Suppressor macrophage (primary cell): ENCODE measurements at regions not wholly inside any gene's neighbourhood (a gene's known extent, or its start where the extent isn't known, plus 50 kb on each side); places are given as distances from the start of the nearest gene placed in this dataset.
"Not testable (repeated sequence)": the region's sequence is repeated elsewhere in the genome, so short reads cannot be mapped to it uniquely, and the experiment has no call there.

ENCODE experiments used
- DNase-seq, 4 experiments: peaks; one replicate each; pipeline ENCODE4 v3.0.0-alpha.2; 2020 to 2022

DNA sequence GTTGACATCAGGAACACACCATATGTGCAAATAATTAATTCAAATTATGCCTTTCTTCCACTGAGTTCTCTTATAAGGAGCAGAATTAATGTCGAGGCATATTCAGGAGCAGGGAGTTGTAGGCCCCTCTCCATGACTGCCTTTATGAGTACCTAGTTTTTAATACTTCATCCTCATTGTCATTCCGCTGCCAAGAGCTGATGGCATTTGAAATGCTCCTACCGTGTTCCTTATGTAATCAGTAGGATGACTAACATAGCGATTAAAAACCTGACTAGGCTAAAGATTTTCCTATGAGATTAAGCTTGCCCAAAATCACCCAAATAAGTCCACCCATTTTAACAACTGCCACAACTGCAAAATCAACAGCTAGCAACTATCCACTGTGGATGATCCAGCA is 220.6 kb downstream of the DHX15 start:
- DNase-seq: no peak

DNA sequence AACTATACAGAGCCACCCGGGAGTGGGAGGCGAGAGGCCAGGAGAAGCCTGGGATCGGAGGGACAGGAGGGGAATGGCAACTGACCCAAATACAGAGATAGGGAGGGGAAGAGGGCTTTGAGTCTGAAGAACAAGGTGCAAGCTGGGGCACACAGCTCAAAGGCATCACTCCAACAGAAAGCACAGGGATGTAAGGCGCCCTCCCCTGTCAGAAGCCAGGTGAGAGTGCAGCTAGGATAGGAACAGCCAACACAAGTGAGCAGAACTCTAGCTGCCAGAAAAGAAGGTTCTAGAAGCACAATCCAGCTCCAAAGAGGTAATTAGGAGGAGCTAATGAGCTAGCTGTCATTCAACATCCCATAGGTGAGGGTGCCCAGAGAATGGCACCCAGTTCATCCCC is 232.2 kb downstream of the DHX15 start:
- DNase-seq: no peak

DNA sequence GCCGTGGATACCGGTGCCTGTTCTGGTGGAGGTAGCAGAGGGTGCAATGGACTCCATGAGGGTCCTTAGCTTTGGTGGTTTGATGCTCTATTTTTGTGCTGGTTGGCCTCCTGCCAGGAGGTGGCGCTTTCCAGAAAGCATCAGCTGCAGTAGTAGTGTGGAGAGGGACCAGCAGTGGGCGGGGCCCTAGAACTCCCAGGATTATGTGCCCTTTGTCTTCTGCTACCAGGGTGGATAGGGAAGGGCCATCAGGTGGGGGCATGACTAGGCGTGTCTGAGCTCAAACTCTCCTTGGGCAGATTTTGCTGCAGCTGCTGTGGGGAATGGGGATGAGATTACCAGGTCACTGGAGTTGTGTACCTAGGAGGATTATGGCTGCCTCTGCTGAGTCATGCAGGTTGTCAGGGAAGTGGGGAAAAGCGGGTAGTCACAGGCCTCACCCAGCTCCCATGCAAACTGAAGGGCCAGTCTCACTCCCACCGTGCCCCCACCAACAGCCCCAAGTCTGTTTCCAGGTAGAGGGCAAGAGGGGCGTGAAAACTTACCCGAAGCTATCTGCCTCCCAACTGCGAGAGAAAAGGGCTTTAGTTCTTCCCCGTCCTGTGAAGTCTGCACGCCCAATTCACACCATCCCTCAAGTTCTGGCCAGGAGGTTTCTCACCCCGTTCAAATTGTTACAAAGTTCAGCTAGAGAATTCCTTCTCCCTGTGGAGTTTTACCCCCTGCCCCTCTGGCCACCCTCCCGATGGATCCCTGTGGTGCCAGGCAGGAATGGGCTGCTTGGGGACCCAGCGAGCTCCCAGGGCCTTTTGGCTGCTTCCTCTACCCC is 235.0 kb downstream of the DHX15 start:
- not testable (repeated sequence) for DNase-seq

DNA sequence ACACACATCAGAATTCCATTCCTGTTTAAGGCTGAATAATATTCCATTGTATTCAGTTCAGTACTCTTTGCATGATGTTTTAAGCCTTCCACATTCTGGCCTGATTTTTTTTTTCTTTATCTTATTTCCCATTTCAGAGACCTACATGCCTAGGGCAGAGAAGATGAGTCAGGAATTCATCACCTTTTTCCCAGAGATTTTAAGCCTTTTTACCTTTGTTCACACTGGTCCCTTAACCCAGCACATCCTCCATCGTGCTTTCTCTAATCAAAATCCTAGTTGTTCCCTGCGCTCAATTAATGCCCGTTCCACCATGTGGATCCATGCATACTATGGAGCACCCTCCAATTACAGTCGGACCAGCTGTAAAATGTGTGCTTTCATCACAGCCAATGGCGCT is 245.1 kb downstream of the DHX15 start:
- no peak for DNase-seq

DNA sequence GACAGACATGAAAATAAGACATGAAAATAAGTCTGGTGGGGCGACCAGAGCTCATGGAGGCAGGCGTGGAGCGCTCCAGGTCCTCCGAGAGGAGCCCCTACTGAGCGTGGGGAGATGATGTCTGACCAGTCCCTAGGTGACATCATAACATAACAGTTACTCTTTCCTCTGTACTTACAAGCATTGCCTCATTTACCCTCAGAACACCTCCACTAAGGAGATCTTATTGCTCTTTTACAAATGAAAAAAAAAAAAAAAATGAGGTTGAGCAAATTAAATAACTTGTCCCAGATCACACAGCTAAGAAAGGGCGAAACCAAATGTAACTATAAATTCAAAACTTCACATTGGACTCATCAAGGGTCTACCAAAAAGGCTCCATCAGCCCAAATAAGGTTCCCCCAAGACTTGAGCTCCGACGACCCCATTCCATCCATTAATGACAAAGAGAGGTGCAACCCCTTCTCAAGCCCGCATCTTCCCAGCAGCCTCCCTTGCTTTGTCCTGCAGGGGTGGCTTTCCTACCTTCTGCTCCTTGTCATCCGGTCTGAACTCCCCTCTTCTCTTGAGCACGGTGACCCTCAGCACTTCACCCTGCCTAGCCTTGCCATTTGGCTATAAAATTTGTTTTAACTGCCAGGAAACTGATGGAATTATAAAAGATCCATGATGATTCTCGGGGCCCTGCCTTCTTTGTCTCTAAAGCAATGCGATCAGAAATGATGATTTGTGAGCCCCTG is 246.7 kb downstream of the DHX15 start:
- DNase-seq: no peak

DNA sequence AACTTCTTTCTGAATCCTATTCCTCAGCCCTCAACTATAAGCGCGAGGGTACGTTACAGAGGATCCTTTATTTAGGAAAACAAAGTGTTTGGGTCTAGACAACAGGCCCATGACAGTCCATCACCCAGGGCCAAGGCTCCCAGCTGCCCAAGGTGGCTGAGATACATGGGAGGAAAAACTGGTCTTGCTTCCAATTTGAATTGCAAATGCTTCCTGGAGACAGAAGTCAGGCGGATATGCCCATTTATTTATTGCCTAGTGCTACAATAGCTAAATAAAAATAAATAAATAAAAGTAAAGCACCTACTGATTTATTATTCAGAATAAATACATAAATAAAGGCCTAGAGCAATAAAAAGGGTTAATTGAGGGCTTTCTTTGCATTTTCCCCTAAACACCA is 248.7 kb downstream of the DHX15 start:
- no peak for DNase-seq

DNA sequence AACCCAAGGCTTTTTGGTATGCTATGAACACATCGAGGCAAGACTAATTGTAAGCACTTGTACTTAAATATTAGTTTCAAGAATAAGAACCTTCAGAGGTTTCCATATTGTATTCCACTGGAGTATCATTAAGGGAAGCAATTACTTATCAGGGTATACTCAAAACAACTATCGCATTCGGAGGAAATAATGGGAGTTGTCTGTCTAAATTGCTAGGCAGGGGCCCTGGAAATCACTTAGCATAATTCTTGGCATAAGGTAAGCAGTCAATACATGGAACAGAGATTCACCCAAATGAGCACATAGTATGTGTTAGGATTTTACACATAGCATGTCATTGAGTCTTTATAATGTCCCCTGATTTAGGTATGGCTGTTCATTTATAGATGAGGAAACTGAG is 249.4 kb downstream of the DHX15 start:
- DNase-seq: no peak

DNA sequence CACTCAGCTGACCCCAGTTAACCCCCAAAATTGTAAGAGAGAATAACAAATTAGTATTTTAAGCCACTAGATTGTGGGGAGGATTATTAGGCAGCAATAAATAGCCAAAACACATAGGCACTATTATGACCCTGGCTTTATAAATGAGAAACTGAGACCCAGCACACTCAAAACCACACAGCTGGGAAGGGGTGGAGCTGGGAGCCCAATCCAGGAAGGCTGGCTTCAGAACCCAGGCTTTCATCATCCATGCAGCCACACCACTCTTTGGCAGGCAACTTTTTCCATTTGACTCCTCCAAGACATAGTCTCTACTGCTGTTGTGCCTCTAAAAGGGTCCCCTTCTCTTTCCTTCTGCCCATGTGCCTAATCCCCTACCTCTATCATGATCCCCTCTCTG is 253.8 kb downstream of the DHX15 start:
- DNase-seq: no peak

DNA sequence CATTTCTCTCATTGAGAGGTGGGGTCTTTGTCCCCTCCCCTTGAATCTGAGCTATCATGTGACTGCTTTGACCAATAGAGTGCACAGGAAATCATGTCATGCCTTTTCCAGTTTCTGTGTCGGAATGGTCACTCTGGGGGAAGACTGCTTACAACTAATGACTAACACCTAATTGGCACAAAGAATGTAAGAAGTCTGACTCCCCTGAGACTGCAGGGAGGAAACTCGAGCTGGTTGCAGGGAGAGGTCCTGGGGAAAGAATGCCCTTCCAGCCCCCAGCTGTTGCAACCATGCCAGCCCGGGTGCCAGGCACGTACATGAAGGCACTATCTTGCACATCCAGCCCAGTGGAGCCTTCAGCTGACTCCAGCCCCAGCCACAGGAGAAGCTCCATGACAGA is 254.2 kb downstream of the DHX15 start:
- no peak for DNase-seq

DNA sequence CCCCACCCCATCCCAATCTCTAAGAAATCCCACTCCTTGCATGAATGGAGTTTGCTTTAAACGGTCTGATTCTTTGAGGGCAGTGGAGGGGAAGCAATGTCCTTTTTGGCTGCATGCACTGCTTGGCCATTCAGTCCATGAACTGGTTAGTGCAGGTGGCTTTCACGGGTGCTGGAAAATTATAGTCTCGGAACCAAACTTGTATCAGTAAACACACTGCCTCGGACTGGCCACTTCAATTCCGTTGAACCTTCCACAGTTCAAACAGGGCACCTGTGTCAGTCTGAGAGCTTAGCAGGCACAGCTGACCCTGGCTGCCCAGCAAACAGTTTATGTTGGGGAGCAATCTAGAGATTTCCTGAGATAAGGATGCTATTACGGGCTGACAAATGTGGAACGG is 255.6 kb downstream of the DHX15 start:
- no peak for DNase-seq

DNA sequence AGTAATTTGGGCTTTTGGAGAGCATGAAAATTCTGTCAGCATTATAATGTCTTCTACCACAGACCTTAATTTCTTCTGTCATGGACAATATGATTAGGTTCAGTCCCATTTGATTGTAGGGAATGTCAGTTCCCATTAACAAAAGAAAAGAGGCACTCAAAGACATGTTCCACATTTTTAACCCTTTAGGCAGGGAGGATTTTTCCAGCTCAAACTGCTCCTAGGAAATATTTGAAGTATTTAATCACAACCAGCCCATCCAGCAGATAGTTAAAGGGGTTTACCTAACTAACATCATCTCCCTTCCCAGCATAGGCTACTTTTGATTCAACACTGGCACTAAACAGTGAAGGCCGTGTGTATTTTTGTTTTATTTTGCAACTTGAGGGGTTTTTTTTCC is 256.0 kb downstream of the DHX15 start:
- DNase-seq: no peak

DNA sequence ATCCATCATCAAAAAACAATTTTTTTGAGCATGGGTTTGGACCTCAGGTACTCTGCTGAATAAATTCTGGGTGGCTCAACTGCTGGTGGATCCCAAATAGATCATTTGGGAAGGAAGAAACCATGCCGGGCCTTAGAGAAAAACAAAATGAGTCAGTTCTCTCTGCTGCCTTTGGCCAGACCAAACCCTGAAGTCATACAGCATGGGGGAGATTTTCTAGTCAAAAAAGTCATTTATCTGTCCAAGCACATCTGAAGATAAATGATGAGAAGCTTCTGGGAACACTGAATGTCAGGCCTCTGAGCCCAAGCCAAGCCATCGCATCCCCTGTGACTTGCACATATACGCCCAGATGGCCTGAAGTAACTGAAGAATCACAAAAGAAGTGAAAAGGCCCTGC is 261.4 kb downstream of the DHX15 start:
- no peak for DNase-seq

DNA sequence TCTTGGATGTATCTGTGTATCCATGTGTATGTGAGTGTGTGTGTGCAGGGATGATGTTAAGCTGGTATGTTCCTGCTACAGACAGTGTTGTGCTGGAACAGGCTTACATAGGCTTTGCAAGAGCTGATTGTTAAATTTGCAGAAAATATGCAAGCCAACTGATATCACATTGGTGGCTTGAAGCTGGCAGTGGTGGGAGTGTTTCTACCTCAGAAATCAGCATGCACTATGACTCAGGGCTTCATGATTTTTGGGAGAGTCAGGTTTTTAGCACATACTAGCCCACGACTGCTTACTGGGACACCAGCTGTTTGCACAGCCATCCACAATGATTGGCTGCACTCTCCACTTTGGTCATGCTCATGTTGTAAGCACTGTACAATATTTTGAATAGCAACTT is 261.8 kb downstream of the DHX15 start:
- DNase-seq: no peak

DNA sequence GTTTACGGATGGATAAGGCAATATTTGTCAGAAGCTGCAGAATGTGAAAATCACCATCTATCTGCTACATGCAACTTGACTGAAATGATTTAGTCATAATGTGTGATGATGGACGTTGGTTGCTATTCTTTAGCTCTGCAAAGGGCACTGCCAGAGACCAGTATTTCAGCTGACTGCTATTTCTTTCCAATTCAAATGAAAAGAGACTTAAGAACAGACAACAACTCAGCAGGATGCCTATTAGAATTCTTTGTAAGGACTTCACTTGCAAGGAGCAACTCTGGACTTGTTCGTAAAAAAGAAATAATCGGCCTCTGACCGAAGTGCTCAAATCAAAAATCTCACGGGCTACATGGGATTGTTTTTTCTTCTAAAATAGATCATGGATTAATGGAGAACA is 262.7 kb downstream of the DHX15 start:
- no peak for DNase-seq

DNA sequence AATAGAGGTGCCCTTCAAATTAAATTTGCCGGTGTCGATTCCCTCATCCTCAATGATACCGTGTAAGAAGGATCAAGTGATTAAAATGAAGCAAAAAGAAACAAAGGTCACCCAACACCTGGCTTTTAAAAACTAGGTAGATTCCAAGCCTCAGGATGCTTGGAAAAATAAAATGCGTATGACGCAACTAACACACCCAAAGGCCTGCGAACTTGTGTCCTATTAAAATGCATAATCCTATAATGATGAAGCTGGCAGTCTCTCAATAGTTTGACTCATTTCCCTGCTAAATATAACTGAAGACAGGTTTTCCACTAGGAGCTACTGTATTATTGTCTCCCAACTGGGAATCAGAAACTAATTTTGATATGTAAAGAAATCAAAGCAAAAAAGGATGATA is 263.2 kb downstream of the DHX15 start:
- DNase-seq: no peak

DNA sequence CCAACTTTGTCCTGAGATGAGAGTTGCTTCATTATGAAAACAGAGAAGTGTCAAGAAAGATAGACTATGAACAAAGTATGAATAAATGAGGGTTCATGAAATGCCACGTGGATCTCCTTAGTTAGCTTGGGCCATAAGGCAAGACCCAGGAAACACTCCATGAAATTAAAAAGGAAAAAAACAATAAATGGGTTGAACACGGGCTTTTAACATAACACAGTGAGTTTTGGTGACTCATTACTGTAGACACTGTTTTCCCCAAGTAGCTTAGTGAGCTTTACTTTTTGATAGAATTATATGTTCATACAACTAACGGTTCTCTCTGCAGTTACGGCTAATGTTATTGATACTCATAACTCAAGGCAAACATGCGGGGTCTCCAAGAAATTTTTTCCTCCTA is 265.0 kb downstream of the DHX15 start:
- DNase-seq: no peak

DNA sequence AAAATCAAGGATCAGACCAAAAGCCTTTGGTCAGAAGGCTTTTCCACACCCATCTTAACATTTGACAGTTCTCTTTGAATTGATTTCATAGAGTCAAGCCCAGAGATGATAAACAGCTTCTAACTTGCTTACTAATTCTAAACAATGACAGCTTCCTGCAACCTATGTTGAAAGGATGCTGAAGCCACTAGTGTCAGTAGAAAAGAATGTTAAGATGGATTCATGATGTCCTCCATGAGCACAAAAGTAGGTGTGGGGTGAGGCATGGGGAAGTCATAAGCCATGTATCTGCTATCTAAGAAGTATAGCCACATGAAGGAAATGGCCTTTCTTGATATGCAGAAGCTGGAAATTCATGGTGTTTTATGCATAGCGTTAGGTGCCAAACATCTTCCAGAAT is 269.3 kb downstream of the DHX15 start:
- DNase-seq: no peak

DNA sequence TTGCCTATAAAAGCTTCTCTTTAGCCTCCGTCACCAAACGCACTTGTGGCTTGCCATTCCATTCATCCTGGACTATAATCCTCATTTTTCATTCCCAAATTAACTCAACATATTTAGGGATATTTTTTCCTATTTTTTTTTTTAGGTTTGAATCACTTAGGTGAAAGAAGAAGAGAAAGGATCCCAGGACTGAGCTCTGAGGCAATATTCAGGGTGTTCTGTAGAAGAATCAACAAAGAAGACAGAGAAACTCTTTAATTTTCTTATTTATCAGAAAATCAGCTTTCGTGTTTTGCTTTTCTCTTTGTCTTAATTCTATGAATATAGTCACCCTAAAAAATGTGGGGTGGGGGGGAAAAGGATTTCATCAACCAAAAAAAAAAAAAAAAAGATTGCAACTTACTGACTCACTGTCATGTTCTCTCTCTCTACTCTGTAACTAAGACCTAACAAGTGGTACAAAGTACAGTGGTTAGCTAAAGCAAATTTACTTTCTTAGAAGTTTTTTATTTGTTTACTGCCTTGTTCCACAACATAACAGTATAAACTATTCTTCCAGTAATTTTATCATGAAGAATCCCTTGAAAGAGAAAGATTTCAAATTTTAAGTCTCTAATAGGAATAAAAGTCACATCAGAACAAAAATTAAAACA is 272.0 kb downstream of the DHX15 start:
- no peak for DNase-seq

DNA sequence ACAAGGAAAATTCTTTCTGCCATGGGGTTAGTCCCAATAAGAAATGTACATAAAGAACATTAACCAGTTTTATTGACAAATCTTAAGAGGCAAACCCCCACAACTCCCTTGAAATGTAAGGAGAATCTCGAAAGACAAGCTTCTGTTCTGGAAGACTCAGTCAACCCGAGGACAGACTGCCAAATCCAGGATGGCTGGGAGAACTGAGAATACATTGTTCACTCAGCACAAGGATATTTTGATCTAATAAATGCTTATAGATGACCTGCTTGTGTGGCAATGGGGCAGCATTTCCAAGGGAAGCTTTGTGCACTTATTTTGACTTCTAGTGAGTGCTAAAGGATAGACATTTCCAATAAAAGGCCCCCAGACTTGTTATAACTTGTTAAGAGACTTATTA is 280.4 kb downstream of the DHX15 start:
- DNase-seq: no peak

DNA sequence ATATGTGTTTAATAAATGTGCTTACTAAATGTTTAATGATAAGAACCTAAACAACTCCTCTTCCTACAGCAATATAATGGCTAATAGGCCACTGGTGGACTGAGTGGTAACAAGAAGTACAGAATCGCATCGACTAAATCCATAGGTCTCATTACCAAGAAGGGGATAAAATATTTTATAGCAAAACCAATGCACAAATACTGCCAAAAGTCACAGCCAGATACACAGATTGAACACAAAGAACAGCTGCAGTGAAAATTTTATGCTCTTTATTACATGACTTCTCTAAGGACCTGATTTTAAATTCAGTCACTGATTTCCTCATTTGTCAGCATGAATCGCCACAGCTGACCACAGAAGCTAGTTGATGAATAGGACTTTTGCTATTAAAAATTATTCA is 285.4 kb downstream of the DHX15 start:
- no peak for DNase-seq

DNA sequence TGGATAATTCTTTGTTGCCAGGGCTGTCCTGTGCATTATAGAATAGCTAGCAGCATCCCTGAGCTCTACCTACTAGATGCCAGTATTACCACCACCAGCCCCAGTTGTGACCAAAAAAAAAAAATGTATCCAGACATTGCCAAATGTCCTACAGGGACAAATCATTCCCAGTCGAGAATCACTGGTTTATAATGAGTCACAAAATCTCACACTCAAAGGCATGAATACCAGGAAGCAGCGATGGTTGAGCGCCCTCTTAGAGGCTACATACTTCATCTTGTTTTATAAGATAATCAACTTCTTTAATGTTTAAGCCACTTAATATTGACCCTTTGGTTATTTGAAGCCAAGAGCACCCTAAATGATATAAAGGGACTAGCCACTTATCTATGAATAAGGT is 297.3 kb downstream of the DHX15 start:
- no peak for DNase-seq

DNA sequence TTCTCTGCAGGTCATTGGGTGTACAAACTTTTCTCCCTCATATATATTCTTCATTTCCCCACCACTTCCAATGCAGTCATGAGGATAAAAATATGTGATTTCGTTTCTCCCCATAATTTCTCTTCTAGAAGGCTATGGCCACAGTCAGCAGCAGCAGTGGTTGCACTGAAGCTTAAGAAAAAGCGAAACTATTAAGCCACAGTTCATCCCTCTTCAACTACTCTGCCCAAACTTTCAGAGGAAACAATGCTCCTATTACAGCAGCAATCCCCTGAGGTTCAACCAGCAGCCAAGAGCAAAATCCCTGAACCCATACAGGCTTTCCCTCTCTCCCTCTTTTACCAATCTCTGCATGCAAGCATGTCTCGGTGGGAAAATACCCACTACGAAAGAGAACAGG is 298.6 kb downstream of the DHX15 start:
- DNase-seq: no peak

DNA sequence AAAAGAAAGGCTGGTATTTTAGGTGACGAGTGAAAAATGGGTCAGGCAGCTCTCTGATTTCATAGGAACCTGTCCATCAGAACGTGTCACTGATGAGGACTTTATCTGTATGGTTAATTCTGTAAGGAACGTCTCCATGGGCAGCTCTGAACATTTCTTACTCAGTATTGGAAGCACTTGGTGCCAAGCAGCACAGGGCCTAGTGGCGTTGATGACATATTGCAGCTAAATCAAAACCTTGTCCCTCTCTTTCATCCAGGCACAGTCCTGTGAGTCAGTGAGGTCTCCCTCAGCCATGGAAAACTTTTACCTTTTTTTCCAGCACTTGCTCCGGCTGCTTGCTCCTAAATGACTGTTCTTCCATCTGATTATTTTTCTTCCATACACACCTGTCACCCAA is 301.9 kb downstream of the DHX15 start:
- no peak for DNase-seq

DNA sequence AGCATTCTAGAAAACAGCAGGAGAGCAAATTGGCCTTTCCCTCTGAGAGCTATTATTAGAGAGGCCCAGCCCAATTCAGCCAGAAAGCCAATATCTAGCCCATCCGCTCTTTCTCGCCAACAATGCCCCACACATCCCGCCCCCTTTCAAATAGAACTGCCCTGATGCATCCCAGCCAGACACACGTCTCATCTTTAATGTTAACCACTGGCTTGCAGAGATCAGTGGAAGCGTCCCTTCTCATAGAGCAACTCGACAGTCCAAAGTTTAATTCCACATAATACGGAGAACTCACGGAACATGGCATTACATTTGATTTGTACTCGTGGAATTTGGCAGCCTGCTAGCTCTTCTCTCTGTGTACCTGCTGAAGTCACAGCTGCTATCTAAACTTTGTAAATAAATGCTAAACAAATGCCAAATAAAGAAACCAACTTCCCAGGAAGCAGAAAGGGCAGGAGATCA is 304.4 kb downstream of the DHX15 start:
- no peak for DNase-seq
